Nephron (organoid): ENCODE measurements at regions not wholly inside any gene's neighbourhood (a gene's known extent, or its start where the extent isn't known, plus 50 kb on each side); places are given as distances from the start of the nearest gene placed in this dataset.

Experiments
- H3K27ac Mint-ChIP-seq, 3 experiments: 2 replicates each; pipeline ENCODE4 v1.8.0; 2020; ENCODE audit warnings: mixed read lengths in 3 of 3, mild to moderate bottlenecking in 2 of 3, moderate library complexity in 1 of 3
- H3K27me3 Mint-ChIP-seq: 2 replicates; pipeline ENCODE4 v1.8.0; 2021; ENCODE audit warnings: low read depth, mild to moderate bottlenecking, moderate library complexity, mixed read lengths
- H3K36me3 Mint-ChIP-seq: 2 replicates; pipeline ENCODE4 v1.8.0; 2020; ENCODE audit warnings: low read depth, mixed read lengths
- H3K4me1 Mint-ChIP-seq: 2 replicates; pipeline ENCODE4 v1.8.0; 2020; ENCODE audit warnings: mixed read lengths
- H3K4me3 Mint-ChIP-seq, 3 experiments: 2 replicates each; pipeline ENCODE4 v1.8.0; 2020; ENCODE audit warnings: mild to moderate bottlenecking in 3 of 3, mixed read lengths in 3 of 3, moderate library complexity in 2 of 3
- H3K9me3 Mint-ChIP-seq: 2 replicates; pipeline ENCODE4 v1.8.0; 2020; ENCODE audit warnings: mixed read lengths
- TF ChIP-seq, protein P1 (sequence below), 3 experiments: fragments of 200-600 bp; sonication (generic); IDR thresholded peaks; one replicate each; pipeline ENCODE4 v1.5.0; 2021; ENCODE audit warnings: antibody characterized with exemption in 3 of 3; ENCODE audit not compliant: unreplicated experiment in 3 of 3

DNA sequence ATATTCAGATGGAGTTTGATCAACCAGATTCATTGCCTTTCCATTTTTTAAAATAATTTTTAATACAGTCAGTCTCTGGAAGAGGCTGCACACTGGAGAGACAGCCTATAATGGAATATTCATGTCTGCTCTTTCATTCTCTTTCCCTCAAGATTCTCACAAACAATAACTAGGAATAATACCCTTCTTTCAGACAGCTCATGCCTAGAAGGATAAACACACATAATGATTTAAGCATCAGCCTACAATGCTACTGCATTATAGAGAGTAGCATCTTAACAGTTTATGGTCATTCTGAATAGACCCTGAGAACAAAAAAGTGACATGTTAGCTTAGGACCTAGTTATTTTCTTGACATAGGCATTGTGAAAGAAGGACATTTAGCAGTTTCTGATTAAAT, 1692.3 kb downstream of the GRIK2 start:
- Mint-ChIP-seq H3K4me3 (no peak overlapping the region), H3K36me3 (no peaks in the 10 kb centered on the region), H3K4me1 (no peaks in the 10 kb centered on the region), H3K27ac (no peak overlapping the region), H3K27me3 (no peaks in the 10 kb centered on the region), H3K9me3 (no peaks in the 10 kb centered on the region)
- TF ChIP-seq, protein P1, sequence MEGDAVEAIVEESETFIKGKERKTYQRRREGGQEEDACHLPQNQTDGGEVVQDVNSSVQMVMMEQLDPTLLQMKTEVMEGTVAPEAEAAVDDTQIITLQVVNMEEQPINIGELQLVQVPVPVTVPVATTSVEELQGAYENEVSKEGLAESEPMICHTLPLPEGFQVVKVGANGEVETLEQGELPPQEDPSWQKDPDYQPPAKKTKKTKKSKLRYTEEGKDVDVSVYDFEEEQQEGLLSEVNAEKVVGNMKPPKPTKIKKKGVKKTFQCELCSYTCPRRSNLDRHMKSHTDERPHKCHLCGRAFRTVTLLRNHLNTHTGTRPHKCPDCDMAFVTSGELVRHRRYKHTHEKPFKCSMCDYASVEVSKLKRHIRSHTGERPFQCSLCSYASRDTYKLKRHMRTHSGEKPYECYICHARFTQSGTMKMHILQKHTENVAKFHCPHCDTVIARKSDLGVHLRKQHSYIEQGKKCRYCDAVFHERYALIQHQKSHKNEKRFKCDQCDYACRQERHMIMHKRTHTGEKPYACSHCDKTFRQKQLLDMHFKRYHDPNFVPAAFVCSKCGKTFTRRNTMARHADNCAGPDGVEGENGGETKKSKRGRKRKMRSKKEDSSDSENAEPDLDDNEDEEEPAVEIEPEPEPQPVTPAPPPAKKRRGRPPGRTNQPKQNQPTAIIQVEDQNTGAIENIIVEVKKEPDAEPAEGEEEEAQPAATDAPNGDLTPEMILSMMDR (IDR thresholded peaks at IDR 0.05; ENCODE audit: unreplicated experiment in 3 of 3): no peak

DNA sequence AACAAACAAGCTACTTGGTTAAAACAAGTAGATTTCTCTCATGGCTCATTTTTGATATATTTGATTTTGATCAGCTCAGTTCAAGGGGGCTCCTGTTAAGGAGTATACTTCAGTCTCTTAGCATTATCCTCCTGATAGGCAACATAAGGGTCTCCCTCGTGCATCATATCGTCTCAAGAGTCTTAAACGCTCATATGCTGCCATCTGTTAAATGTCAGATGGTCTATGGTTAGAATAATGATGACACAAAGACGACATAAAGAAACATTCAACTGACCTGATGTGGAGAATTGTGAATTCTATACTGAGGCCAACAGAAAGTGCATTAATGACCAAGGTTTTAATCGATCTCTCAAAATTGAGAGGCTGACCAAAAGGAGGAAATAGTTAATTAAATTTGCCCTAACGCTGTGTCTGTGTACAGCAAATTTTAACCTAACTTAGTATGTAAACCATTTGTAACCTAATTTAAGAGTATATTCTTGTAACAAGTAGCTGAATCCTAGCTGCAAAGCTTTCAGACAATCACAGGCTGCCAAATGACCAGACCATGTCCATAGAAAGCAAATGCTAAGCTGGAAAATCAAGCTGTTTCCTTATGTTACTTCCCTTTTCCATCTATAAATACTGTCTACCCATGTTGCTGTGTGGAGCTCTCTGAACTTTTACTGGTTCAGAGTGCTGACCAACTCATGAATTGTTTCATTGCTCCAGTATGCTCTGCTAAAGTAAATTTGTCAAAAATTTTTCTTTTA, 1688.5 kb downstream of the GRIK2 start:
- TF ChIP-seq, protein P1 (IDR thresholded peaks at IDR 0.05; ENCODE audit: unreplicated experiment in 3 of 3): no peak
- Mint-ChIP-seq H3K4me1 (no peaks in the 10 kb centered on the region), H3K4me3 (no peak overlapping the region), H3K27ac (no peak overlapping the region), H3K36me3 (no peaks in the 10 kb centered on the region), H3K27me3 (no peaks in the 10 kb centered on the region), H3K9me3 (no peaks in the 10 kb centered on the region)

DNA sequence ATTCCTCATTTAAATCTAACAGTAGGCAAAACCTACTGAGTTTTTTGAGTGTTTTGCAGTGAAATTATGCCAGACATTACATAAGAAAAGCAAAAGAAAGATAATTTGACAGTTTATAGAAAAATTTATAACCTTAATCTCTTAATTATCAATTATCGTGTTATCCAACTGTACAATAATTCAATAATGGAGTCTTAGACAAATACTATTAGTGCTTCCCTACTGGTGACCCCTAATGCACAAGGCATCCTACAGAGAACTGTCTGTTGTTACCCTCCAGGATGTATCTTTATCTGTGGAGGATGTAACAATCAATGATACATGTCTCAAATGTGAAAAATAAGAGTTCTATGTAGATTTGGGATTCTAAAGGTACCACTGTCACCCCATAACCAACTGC, 1687.6 kb downstream of the GRIK2 start:
- Mint-ChIP-seq H3K9me3 (no peaks in the 10 kb centered on the region), H3K27me3 (no peaks in the 10 kb centered on the region), H3K4me1 (no peaks in the 10 kb centered on the region), H3K4me3 (no peak overlapping the region), H3K36me3 (no peaks in the 10 kb centered on the region), H3K27ac (no peak overlapping the region)
- TF ChIP-seq, protein P1 (IDR thresholded peaks at IDR 0.05; ENCODE audit: unreplicated experiment in 3 of 3): no peak

DNA sequence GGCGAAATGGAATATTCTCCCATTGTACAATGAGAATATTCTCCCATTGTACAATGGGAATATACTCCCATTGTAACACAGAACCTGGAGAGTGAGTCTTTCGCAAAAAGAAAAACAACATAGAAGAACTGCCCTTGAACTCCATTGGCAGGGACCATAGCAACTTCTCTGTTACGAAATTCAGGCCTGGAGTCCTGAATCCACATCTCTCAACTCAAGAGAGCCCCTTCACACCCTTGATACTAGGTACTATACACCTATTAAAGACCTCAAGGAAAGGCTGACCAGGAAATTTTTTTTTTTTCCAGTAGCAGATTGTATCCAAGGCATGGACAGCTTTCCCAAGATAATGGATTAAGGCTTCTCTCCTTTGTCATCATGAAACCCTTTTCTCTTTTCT, 1687.0 kb downstream of the GRIK2 start:
- Mint-ChIP-seq H3K9me3 (no peaks in the 10 kb centered on the region), H3K27ac (no peak overlapping the region), H3K27me3 (no peaks in the 10 kb centered on the region), H3K36me3 (no peaks in the 10 kb centered on the region), H3K4me3 (no peak overlapping the region), H3K4me1 (no peaks in the 10 kb centered on the region)
- TF ChIP-seq, protein P1 (IDR thresholded peaks at IDR 0.05; ENCODE audit: unreplicated experiment in 3 of 3): no peak

DNA sequence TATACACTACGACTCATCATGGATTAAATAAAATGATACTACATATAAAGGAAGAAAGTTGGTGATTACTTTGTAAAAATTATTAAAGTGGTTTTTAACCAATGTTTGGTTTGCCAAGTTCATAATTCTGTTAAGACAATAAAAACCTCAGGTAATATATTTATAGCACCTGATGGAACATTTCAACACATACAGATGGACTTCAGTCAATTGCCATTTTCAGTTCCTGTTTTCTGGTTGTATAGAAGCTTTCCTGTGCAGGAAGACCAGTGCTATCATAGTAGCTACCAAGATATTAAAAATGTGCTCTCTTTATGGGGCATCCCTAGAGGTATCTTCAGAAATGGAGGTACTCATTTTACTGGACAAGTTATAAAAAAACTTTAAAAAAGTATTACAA, 1686.4 kb downstream of the GRIK2 start:
- TF ChIP-seq, protein P1 (IDR thresholded peaks at IDR 0.05; ENCODE audit: unreplicated experiment in 3 of 3): no peak
- Mint-ChIP-seq H3K9me3 (no peaks in the 10 kb centered on the region), H3K4me3 (no peak overlapping the region), H3K4me1 (no peaks in the 10 kb centered on the region), H3K27me3 (no peaks in the 10 kb centered on the region), H3K36me3 (no peaks in the 10 kb centered on the region), H3K27ac (no peak overlapping the region)

DNA sequence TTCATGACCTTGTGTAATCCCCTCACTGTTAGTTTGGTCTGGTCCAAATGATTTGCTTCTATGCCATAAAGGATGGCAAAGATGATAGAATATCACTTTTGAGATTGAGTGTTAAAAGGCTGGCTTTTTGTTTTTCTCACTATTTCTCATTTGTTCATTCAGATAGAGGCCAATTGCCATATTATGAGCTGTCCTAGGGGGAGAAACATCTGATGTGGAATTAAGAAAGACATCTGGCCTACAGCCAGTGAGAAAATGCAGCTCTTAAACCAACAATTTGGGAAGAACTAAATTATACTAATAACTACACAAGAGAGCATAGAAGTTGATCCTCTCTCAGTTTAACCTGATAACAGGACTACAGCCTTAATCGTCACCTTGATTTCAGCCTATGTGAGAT, 1668.6 kb downstream of the GRIK2 start:
- no peak overlapping the region for H3K4me3 Mint-ChIP-seq
- H3K27ac Mint-ChIP-seq: no peak overlapping the region
- H3K27me3 Mint-ChIP-seq: no peaks in the 10 kb centered on the region
- TF ChIP-seq, protein P1 (IDR thresholded peaks at IDR 0.05; ENCODE audit: unreplicated experiment in 3 of 3): no peak
- H3K36me3 Mint-ChIP-seq: no peaks in the 10 kb centered on the region
- H3K4me1 Mint-ChIP-seq: no peaks in the 10 kb centered on the region
- H3K9me3 Mint-ChIP-seq: peaks cover 17% of the 10 kb centered on the region
